ENCODE measurements at regions not wholly inside any gene's neighbourhood (a gene's known extent, or its start where the extent isn't known, plus 50 kb on each side); places are given as distances from the start of the nearest gene placed in this dataset.

DNA sequence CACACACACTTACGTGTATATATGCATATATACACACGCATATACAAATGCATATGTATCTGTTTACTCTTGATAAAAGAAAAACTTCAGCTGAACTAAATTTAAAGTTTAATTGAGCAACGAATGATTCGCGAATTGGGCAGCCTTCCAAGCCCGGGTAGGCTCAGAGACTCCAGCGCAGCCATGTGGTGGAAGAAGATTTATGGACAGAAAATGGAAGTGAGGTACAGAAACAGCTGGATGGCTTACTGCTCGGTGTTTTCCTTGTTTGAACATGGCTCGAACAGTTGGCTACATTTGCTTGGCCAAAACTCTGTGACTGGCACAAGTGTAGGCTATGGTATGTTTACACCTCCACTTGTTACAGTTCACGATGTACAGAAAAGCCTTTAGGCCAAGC, 239.3 kb upstream of the PRDM9 start:
- no peak for TF ChIP-seq EZH2 (IDR thresholded peaks at IDR 0.05; ENCODE audit: borderline replicate concordance)
- TF ChIP-seq, protein P1, sequence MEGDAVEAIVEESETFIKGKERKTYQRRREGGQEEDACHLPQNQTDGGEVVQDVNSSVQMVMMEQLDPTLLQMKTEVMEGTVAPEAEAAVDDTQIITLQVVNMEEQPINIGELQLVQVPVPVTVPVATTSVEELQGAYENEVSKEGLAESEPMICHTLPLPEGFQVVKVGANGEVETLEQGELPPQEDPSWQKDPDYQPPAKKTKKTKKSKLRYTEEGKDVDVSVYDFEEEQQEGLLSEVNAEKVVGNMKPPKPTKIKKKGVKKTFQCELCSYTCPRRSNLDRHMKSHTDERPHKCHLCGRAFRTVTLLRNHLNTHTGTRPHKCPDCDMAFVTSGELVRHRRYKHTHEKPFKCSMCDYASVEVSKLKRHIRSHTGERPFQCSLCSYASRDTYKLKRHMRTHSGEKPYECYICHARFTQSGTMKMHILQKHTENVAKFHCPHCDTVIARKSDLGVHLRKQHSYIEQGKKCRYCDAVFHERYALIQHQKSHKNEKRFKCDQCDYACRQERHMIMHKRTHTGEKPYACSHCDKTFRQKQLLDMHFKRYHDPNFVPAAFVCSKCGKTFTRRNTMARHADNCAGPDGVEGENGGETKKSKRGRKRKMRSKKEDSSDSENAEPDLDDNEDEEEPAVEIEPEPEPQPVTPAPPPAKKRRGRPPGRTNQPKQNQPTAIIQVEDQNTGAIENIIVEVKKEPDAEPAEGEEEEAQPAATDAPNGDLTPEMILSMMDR (IDR thresholded peaks at IDR 0.05; ENCODE audit: poor library complexity), result no peak

Data from hepatocyte (in vitro differentiated cells).